HEK293T (cell line): ENCODE measurements at regions not wholly inside any gene's neighbourhood (a gene's known extent, or its start where the extent isn't known, plus 50 kb on each side); places are given as distances from the start of the nearest gene placed in this dataset.

Experiments
- ARNT ChIP-seq: fragments of 450-650 bp; IDR thresholded peaks from 2 replicates; pipeline ENCODE4 v1.6.1; 2017; ENCODE audit warnings: mild to moderate bottlenecking
- BHLHE40 ChIP-seq: fragments of 450-650 bp; IDR thresholded peaks from 2 replicates; pipeline ENCODE4 v1.6.1; 2016; ENCODE audit warnings: mild to moderate bottlenecking, moderate library complexity, borderline replicate concordance
- CTBP1 ChIP-seq: fragments of 450-650 bp; IDR thresholded peaks from 2 replicates; pipeline ENCODE4 v1.6.1; 2016; ENCODE audit warnings: borderline replicate concordance
- FOXM1 ChIP-seq: fragments of 450-650 bp; IDR thresholded peaks from 2 replicates; pipeline ENCODE4 v1.6.1; 2017; ENCODE audit warnings: mild to moderate bottlenecking, borderline replicate concordance
- HDGF ChIP-seq: fragments of 450-650 bp; IDR thresholded peaks from 2 replicates; pipeline ENCODE4 v1.6.1; 2017; ENCODE audit warnings: antibody characterized with exemption, borderline replicate concordance
- L3MBTL2 ChIP-seq: fragments of 450-650 bp; conservative IDR thresholded peaks from 2 replicates; pipeline ENCODE4 v1.6.1; 2016; ENCODE audit warnings: mild to moderate bottlenecking
- PKNOX1 ChIP-seq: fragments of 450-650 bp; IDR thresholded peaks from 2 replicates; pipeline ENCODE4 v1.6.1; 2016
- SP1 ChIP-seq: fragments of 450-650 bp; IDR thresholded peaks from 2 replicates; pipeline ENCODE4 v1.6.1; 2017
- SUZ12 ChIP-seq: fragments of 450-650 bp; IDR thresholded peaks from 2 replicates; pipeline ENCODE4 v1.6.1; 2016; ENCODE audit warnings: mild to moderate bottlenecking
- TARDBP ChIP-seq: fragments of 450-650 bp; IDR thresholded peaks from 2 replicates; pipeline ENCODE4 v1.6.1; 2016

GRCh38 chr12:89083491-89083890, 268.8 kb downstream of the DUSP6 start:
- no peak for TF ChIP-seq PKNOX1
- TF ChIP-seq ARNT: no peak
- no peak for TF ChIP-seq FOXM1
- TF ChIP-seq L3MBTL2: no peak
- TF ChIP-seq SP1: no peak
- TF ChIP-seq SUZ12: no peak
- TF ChIP-seq BHLHE40: no peak
- no peak for TF ChIP-seq CTBP1
- no peak for TF ChIP-seq TARDBP
- no peak for TF ChIP-seq HDGF
